Activated CD4-positive, CD25-positive, alpha-beta regulatory T cell treated with anti-CD3 and anti-CD28 coated beads, Interleukin-2, amount 50 U/mL, for 16 hours (primary cell): ENCODE measurements at regions not wholly inside any gene's neighbourhood (a gene's known extent, or its start where the extent isn't known, plus 50 kb on each side); places are given as distances from the start of the nearest gene placed in this dataset.

Experiments
- DNase-seq: peaks from one replicate; pipeline ENCODE4 v3.0.0-alpha.2; 2020; ENCODE audit warnings: low read depth, low spot score

- no peak for DNase-seq
Observed at GRCh38 chr2:190783513-190784263, 96.9 kb upstream of the GLS start.

GRCh38 chr2:190785334-190785733, 95.3 kb upstream of the GLS start:
- DNase-seq: no peak

GRCh38 chr2:190786404-190787166, 94.0 kb upstream of the GLS start:
- DNase-seq: no peak

- no peak for DNase-seq
Observed at GRCh38 chr2:190787743-190788235, 92.8 kb upstream of the GLS start.

GRCh38 chr2:190789074-190790004, 91.3 kb upstream of the GLS start:
- no peak for DNase-seq

- DNase-seq: no peak
Observed at GRCh38 chr2:190791347-190791975, 89.2 kb upstream of the GLS start.

- no peak for DNase-seq
Observed at GRCh38 chr2:190791976-190792575, 88.5 kb upstream of the GLS start.

GRCh38 chr2:190792956-190793888, 87.4 kb upstream of the GLS start:
- no peak for DNase-seq

- DNase-seq: no peak
Observed at GRCh38 chr2:190794377-190794776, 86.2 kb upstream of the GLS start.

- DNase-seq: no peak
Observed at GRCh38 chr2:190794790-190795189, 85.8 kb upstream of the GLS start.

- no peak for DNase-seq
Observed at GRCh38 chr2:190795686-190796085, 84.9 kb upstream of the GLS start.

- no peak for DNase-seq
Observed at GRCh38 chr2:190799999-190800398, 80.6 kb upstream of the GLS start.

- DNase-seq: no peak
Observed at GRCh38 chr2:190800528-190800927, 80.1 kb upstream of the GLS start.

- DNase-seq: no peak
Observed at GRCh38 chr2:190802129-190802528, 78.5 kb upstream of the GLS start.

GRCh38 chr2:190802626-190803209, 77.9 kb upstream of the GLS start:
- no peak for DNase-seq

GRCh38 chr2:190804182-190804795, 76.3 kb upstream of the GLS start:
- DNase-seq: no peak

- no peak for DNase-seq
Observed at GRCh38 chr2:190805126-190805525, 75.5 kb upstream of the GLS start.

GRCh38 chr2:190805843-190806242, 74.8 kb upstream of the GLS start:
- DNase-seq: no peak

GRCh38 chr2:190807886-190808285, 72.7 kb upstream of the GLS start:
- no peak for DNase-seq
